H1 (cell line): ENCODE measurements at regions not wholly inside any gene's neighbourhood (a gene's known extent, or its start where the extent isn't known, plus 50 kb on each side); places are given as distances from the start of the nearest gene placed in this dataset.

Source experiments
- CTCF ChIA-PET: fragments of 300-600 bp; sonication (Branson Sonifier 250); formaldehyde crosslinking; loops from one replicate; lab custom pipeline; 2021; ENCODE audit not compliant: partially characterized antibody; lab: Charles Lee
- POLR2A ChIA-PET: fragments of 300-600 bp; sonication (Branson Sonifier 250); formaldehyde crosslinking; loops from one replicate; lab custom pipeline; 2021; ENCODE audit warnings: inconsistent platforms; ENCODE audit not compliant: partially characterized antibody; lab: Charles Lee
- DNase-seq, 2 experiments: peaks; one replicate each; pipeline versions ENCODE4 v3.0.0 to v3.0.0-alpha.2; 2010 to 2022; ENCODE audit warnings: low spot score in 2 of 2, low read depth in 1 of 2, mixed read lengths in 1 of 2
- FAIRE-seq: peaks from 2 replicates; lab custom pipeline; 2011; peaks lifted over from hg19 to GRCh38; lab: Jason Lieb, UNC
- H2AFZ ChIP-seq: 2 replicates; pipeline ENCODE4 v1.8.1; 2012; ENCODE audit warnings: low read length, inconsistent platforms
- H2AK5ac ChIP-seq: 2 replicates; pipeline ENCODE4 v1.6.1; 2013; ENCODE audit warnings: low read depth, low read length
- H2BK120ac ChIP-seq: replicated peaks from 2 replicates; pipeline ENCODE3; 2013; ENCODE audit warnings: low read depth, low read length, inconsistent platforms
- H2BK12ac ChIP-seq: 2 replicates; pipeline ENCODE4 v1.6.1; 2013; ENCODE audit warnings: low read depth, low read length
- H2BK15ac ChIP-seq: 2 replicates; pipeline ENCODE4 v1.6.1; 2013; ENCODE audit warnings: low read length
- H2BK20ac ChIP-seq: 2 replicates; pipeline ENCODE4 v1.6.1; 2013; ENCODE audit warnings: low read length
- H2BK5ac ChIP-seq: 2 replicates; pipeline ENCODE4 v1.6.1; 2013; ENCODE audit warnings: low read depth, low read length
- H3K14ac ChIP-seq: 2 replicates; pipeline ENCODE4 v1.6.1; 2013; ENCODE audit warnings: inconsistent platforms; ENCODE audit not compliant: insufficient read length
- H3K18ac ChIP-seq: 2 replicates; pipeline ENCODE4 v1.6.1; 2013; ENCODE audit warnings: low read length; ENCODE audit errors: extremely low read depth
- H3K23ac ChIP-seq: 2 replicates; pipeline ENCODE4 v1.6.1; 2013; ENCODE audit warnings: inconsistent platforms; ENCODE audit not compliant: insufficient read length
- H3K23me2 ChIP-seq: 2 replicates; pipeline ENCODE4 v1.6.1; 2013; ENCODE audit warnings: low read depth, low read length
- H3K27ac ChIP-seq: 2 replicates; pipeline ENCODE4 v1.6.1; 2011; ENCODE audit warnings: low read depth, low read length, inconsistent platforms
- H3K27me3 ChIP-seq, 4 experiments: replicated peaks in 1 of 4; 1 replicate in 1 of 4; 2 replicates in 3 of 4; pipeline versions ENCODE4 v1.6.1 to v1.8.1; 2011 to 2013; ENCODE audit warnings: low read length in 3 of 4, mild to moderate bottlenecking in 3 of 4, inconsistent platforms in 2 of 4, mixed read lengths in 2 of 4, moderate library complexity in 1 of 4; ENCODE audit not compliant: control insufficient read depth in 3 of 4, insufficient read depth in 3 of 4; ENCODE audit errors: extremely low read depth in 1 of 4
- H3K36me3 ChIP-seq, 4 experiments: 2 replicates each; pipeline versions ENCODE4 v1.6.1 to v1.8.1; 2011 to 2013; ENCODE audit warnings: mild to moderate bottlenecking in 4 of 4, low read length in 3 of 4, moderate library complexity in 2 of 4, control low read depth in 1 of 4, inconsistent platforms in 1 of 4; ENCODE audit not compliant: insufficient read depth in 4 of 4, control insufficient read depth in 2 of 4
- H3K4ac ChIP-seq: replicated peaks from 2 replicates; pipeline ENCODE3; 2013; ENCODE audit warnings: low read length, low read depth, mixed read lengths, inconsistent platforms; ENCODE audit not compliant: insufficient read length
- H3K4me1 ChIP-seq, 4 experiments: replicated peaks in 1 of 4; 1 replicate in 1 of 4; 2 replicates in 3 of 4; pipeline versions ENCODE4 v1.6.1 to v1.8.1; 2011 to 2013; ENCODE audit warnings: low read length in 3 of 4, inconsistent platforms in 2 of 4, mixed read lengths in 1 of 4; ENCODE audit not compliant: insufficient read depth in 4 of 4, control insufficient read depth in 3 of 4
- H3K4me2 ChIP-seq, 2 experiments: 2 replicates each; pipeline versions ENCODE4 v1.6.1 to v1.8.1; 2011 to 2013; ENCODE audit warnings: low read depth in 2 of 2, low read length in 2 of 2, control low read depth in 1 of 2, inconsistent platforms in 1 of 2, mild to moderate bottlenecking in 1 of 2; ENCODE audit not compliant: insufficient read depth in 1 of 2
- H3K4me3 ChIP-seq, 4 experiments: fragments of 200-600, 300-600 bp in 1 of 4; sonication (generic), shearing (Covaris generic), sonication (Bioruptor Twin) in 1 of 4; 2 replicates each; pipeline versions ENCODE4 v1.5.1 to v1.8.1; 2011 to 2016; ENCODE audit warnings: low read length in 4 of 4, low read depth in 3 of 4, control low read depth in 2 of 4, inconsistent platforms in 2 of 4, mild to moderate bottlenecking in 2 of 4, mixed read lengths in 1 of 4, moderate library complexity in 1 of 4; ENCODE audit not compliant: insufficient read depth in 2 of 4; ENCODE audit errors: extremely low read depth in 1 of 4
- H3K56ac ChIP-seq: replicated peaks from 2 replicates; pipeline ENCODE3; 2013; ENCODE audit warnings: low read depth, mild to moderate bottlenecking, mixed read lengths, low read length, inconsistent platforms; ENCODE audit not compliant: insufficient read length
- H3K79me1 ChIP-seq: 2 replicates; pipeline ENCODE4 v1.6.1; 2013; ENCODE audit warnings: low read depth, low read length, control low read depth
- H3K79me2 ChIP-seq, 2 experiments: 2 replicates each; pipeline versions ENCODE4 v1.6.1 to v1.8.1; 2012 to 2013; ENCODE audit warnings: low read length in 2 of 2, mild to moderate bottlenecking in 2 of 2, inconsistent platforms in 1 of 2; ENCODE audit not compliant: insufficient read depth in 2 of 2, control insufficient read depth in 1 of 2
- H3K9ac ChIP-seq, 4 experiments: replicated peaks in 1 of 4; 1 replicate in 1 of 4; 2 replicates in 3 of 4; pipeline versions ENCODE4 v1.6.1 to v1.8.1; 2011 to 2013; ENCODE audit warnings: low read depth in 3 of 4, low read length in 3 of 4, control low read depth in 2 of 4, mild to moderate bottlenecking in 2 of 4, moderate library complexity in 2 of 4, inconsistent platforms in 1 of 4; ENCODE audit errors: extremely low read depth in 1 of 4
- H3K9me3 ChIP-seq, 2 experiments: 2 replicates each; pipeline versions ENCODE4 v1.6.1 to v1.8.1; 2012 to 2013; ENCODE audit warnings: mild to moderate bottlenecking in 2 of 2, moderate library complexity in 2 of 2, control low read depth in 1 of 2, inconsistent platforms in 1 of 2, low read depth in 1 of 2, low read length in 1 of 2, mixed read lengths in 1 of 2; ENCODE audit not compliant: insufficient read depth in 2 of 2
- H4K20me1 ChIP-seq, 2 experiments: replicated peaks in 1 of 2; 2 replicates each; pipeline versions ENCODE3 to v1.8.1; 2011 to 2013; ENCODE audit warnings: inconsistent platforms in 2 of 2, low read length in 2 of 2, mild to moderate bottlenecking in 1 of 2; ENCODE audit not compliant: insufficient read depth in 2 of 2, control insufficient read depth in 1 of 2
- H4K5ac ChIP-seq: 2 replicates; pipeline ENCODE4 v1.6.1; 2013; ENCODE audit warnings: low read length, low read depth, mixed read lengths, inconsistent platforms; ENCODE audit not compliant: insufficient read length
- H4K8ac ChIP-seq: 2 replicates; pipeline ENCODE4 v1.8.0; 2013; ENCODE audit warnings: mild to moderate bottlenecking, moderate library complexity, low read length, inconsistent platforms; ENCODE audit not compliant: insufficient read depth; ENCODE audit errors: extremely low read depth
- H4K91ac ChIP-seq: replicated peaks from 2 replicates; pipeline ENCODE3; 2013; ENCODE audit warnings: low read length, mixed read lengths, inconsistent platforms; ENCODE audit not compliant: insufficient read length
- EGR1 ChIP-seq: IDR thresholded peaks from 2 replicates; pipeline ENCODE4 v1.6.1; 2011; ENCODE audit warnings: low read depth, low read length, borderline replicate concordance
- SP4 ChIP-seq: IDR thresholded peaks from 2 replicates; pipeline ENCODE4 v1.6.1; 2012; ENCODE audit warnings: low read length, inconsistent platforms
- SUZ12 ChIP-seq: fragments of 200-600 bp; sonication (generic); IDR thresholded peaks from 2 replicates; pipeline ENCODE4 v1.6.1; 2012; ENCODE audit warnings: mild to moderate bottlenecking, inconsistent platforms, low read length, moderate library complexity, mixed read lengths
- TAF7 ChIP-seq: optimal IDR thresholded peaks from 2 replicates; pipeline ENCODE3; 2011; ENCODE audit warnings: low read depth, mild to moderate bottlenecking, inconsistent platforms, low read length, moderate library complexity, borderline replicate concordance
- YY1 ChIP-seq: IDR thresholded peaks from 2 replicates; pipeline ENCODE4 v1.6.1; 2011; ENCODE audit warnings: low read depth, mild to moderate bottlenecking, low read length
- WGBS, 2 experiments: shearing (Covaris generic) in 1 of 2; methylation state at CpG; one replicate each; pipeline versions ENCODE4 v1.1.6 to v1.1.7; 2013 to 2015; ENCODE audit warnings: low lambda C conversion rate in 2 of 2, mixed read lengths in 2 of 2, inconsistent platforms in 1 of 2, low coverage in 1 of 2, missing lambda C conversion rate in 1 of 2; ENCODE audit not compliant: insufficient replicate concordance in 2 of 2, insufficient coverage in 1 of 2, insufficient read length in 1 of 2; ENCODE audit errors: extremely low coverage in 1 of 2, missing lambda C conversion rate in 1 of 2; 5-methylcytosine and 5-hydroxymethylcytosine counted together

- WGBS, 2 experiments, result 86 to 100% methylated on average over 1 to 6 of the region's 6 CpGs
- Histone ChIP-seq H3K79me2 (no peaks in the 10 kb centered on the region), H4K5ac (no peak overlapping the region), H3K14ac (no peak overlapping the region), H4K20me1 (no peaks in the 10 kb centered on the region), H3K23me2 (no peaks in the 10 kb centered on the region), H3K4me2 (no peak overlapping the region), H3K9ac (no peak overlapping the region), H3K18ac (no peak overlapping the region), H2AFZ (no peak overlapping the region), H3K4me1 (no peaks in the 10 kb centered on the region), H2BK12ac (no peak overlapping the region), H3K23ac (no peak overlapping the region), H3K27ac (no peak overlapping the region), H2BK120ac (no peak overlapping the region), H2BK15ac (no peak overlapping the region), H2BK20ac (no peak overlapping the region), H3K79me1 (no peaks in the 10 kb centered on the region), H3K9me3 (no peaks in the 10 kb centered on the region), H3K4me3 (no peak overlapping the region), H2AK5ac (no peak overlapping the region), H4K8ac (no peak overlapping the region), H3K56ac (no peak overlapping the region), H3K36me3 (no peaks in the 10 kb centered on the region), H4K91ac (no peak overlapping the region), H2BK5ac (no peak overlapping the region), H3K4ac (no peak overlapping the region), H3K27me3 (no peaks in the 10 kb centered on the region)
- DNase-seq (no peak), FAIRE-seq (no peak)
- ChIA-PET POLR2A (no interaction called here), CTCF (interaction anchor here (1.0 to 7.4 kb wide), 3 partner anchors 18 to 129 kb away, joined by 3 to 39 read pairs (median 4); no protein-coding TSS in a partner anchor)
- no peak for TF ChIP-seq YY1
- no peak for TF ChIP-seq EGR1
- no peak for TF ChIP-seq TAF7
- no peak for TF ChIP-seq SUZ12
- no peak for TF ChIP-seq SP4
These were observed 129.5 kb upstream of the SLCO3A1 start for GRCh38 chr15:91723959-91724358.
